ENCODE measurements at regions not wholly inside any gene's neighbourhood (a gene's known extent, or its start where the extent isn't known, plus 50 kb on each side); places are given as distances from the start of the nearest gene placed in this dataset.
"Not testable (repeated sequence)": the region's sequence is repeated elsewhere in the genome, so short reads cannot be mapped to it uniquely, and the experiment has no call there.

DNA sequence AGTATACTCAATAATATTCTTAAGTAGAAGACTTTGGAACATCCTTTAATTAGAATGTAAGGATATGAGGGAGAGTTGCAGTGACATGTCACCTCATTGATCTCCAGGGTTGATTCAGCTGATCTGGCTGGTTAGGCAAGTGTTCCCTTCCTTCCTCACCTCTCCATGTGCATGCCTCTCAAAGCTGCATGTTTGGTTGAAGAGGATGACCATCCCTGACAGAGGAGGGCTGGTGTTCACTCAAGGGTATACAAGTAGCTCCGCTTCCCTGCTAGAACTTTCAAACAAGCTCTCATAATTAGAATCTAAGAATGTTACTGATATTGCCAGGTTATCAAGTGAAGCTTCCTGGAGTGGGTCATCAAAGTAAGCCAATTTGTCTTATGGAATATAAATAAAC lies 341.1 kb upstream of the FLRT2 start:
- Histone ChIP-seq H3K4me3 (replicated peaks; ENCODE audit: insufficient read depth, low read length) (no peak overlapping the region), H3K27me3 (ENCODE audit: insufficient read depth, poor library complexity, severe bottlenecking) (no peaks in the 10 kb centered on the region), H3K27ac (replicated peaks) (no peak overlapping the region)
- no peak for TF ChIP-seq GABPA (IDR thresholded peaks at IDR 0.05; ENCODE audit: low read depth)
- TF ChIP-seq POLR2AphosphoS5 (IDR thresholded peaks at IDR 0.05; ENCODE audit: low read depth) = no peak
- no peak for TF ChIP-seq SPI1 (IDR thresholded peaks at IDR 0.05; ENCODE audit: borderline replicate concordance, low read depth)
- TF ChIP-seq, protein P1, sequence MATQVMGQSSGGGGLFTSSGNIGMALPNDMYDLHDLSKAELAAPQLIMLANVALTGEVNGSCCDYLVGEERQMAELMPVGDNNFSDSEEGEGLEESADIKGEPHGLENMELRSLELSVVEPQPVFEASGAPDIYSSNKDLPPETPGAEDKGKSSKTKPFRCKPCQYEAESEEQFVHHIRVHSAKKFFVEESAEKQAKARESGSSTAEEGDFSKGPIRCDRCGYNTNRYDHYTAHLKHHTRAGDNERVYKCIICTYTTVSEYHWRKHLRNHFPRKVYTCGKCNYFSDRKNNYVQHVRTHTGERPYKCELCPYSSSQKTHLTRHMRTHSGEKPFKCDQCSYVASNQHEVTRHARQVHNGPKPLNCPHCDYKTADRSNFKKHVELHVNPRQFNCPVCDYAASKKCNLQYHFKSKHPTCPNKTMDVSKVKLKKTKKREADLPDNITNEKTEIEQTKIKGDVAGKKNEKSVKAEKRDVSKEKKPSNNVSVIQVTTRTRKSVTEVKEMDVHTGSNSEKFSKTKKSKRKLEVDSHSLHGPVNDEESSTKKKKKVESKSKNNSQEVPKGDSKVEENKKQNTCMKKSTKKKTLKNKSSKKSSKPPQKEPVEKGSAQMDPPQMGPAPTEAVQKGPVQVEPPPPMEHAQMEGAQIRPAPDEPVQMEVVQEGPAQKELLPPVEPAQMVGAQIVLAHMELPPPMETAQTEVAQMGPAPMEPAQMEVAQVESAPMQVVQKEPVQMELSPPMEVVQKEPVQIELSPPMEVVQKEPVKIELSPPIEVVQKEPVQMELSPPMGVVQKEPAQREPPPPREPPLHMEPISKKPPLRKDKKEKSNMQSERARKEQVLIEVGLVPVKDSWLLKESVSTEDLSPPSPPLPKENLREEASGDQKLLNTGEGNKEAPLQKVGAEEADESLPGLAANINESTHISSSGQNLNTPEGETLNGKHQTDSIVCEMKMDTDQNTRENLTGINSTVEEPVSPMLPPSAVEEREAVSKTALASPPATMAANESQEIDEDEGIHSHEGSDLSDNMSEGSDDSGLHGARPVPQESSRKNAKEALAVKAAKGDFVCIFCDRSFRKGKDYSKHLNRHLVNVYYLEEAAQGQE (IDR thresholded peaks at IDR 0.05; ENCODE audit: insufficient replicate concordance, low read depth) = no peak
- DNase-seq (ENCODE audit: low read depth in 1 of 2, low spot score in 1 of 2) = no peak

DNA sequence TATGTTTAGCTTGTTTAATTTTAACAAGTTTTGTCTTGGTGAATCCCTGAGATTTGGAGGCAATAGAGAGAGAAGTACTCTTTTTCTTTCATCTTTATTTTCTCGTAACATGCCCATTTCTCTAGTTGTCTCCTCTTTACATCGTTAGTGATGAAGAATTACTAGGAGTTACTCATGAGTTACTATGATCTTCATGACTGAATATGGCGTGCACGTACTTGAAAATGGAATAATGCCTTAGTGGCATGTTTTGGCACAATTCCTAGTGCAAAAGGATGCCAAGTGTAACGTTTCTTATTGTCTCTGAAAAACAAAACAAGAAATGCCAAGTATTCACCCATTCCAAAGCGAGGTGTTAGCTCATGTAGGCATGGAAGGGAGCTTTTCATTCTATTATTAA lies 340.7 kb upstream of the FLRT2 start:
- not testable (repeated sequence) for DNase-seq (ENCODE audit: low read depth in 1 of 2, low spot score in 1 of 2); H3K4me3 ChIP-seq (replicated peaks; ENCODE audit: insufficient read depth, low read length); H3K27ac ChIP-seq (replicated peaks); H3K27me3 ChIP-seq (ENCODE audit: insufficient read depth, poor library complexity, severe bottlenecking)

DNA sequence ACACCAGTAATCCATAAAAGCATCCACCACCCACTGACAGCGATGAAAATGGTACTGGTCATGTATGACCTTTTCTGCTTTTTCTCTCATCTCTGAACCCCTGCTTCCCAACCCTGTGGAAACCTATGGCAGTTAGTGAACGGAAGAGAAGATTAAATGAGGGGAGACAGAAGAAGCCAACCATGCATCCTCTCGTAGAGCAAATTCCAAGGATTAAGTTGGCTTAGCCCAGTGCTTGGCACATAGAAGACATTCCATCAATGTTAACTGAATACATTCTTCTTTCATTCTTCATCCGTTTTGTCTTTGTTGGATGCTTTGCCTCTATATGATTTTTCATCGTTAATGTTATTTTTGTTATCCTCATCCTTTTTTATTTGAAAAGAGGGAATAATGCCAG lies 339.7 kb upstream of the FLRT2 start:
- no peak for DNase-seq (ENCODE audit: low read depth in 1 of 2, low spot score in 1 of 2)
- H3K4me3 ChIP-seq (replicated peaks; ENCODE audit: insufficient read depth, low read length) = no peak overlapping the region
- no peak overlapping the region for H3K27ac ChIP-seq (replicated peaks)
- TF ChIP-seq POLR2AphosphoS5 (IDR thresholded peaks at IDR 0.05; ENCODE audit: low read depth) = no peak
- TF ChIP-seq, protein P1 (IDR thresholded peaks at IDR 0.05; ENCODE audit: insufficient replicate concordance, low read depth) = no peak
- TF ChIP-seq, protein P2, sequence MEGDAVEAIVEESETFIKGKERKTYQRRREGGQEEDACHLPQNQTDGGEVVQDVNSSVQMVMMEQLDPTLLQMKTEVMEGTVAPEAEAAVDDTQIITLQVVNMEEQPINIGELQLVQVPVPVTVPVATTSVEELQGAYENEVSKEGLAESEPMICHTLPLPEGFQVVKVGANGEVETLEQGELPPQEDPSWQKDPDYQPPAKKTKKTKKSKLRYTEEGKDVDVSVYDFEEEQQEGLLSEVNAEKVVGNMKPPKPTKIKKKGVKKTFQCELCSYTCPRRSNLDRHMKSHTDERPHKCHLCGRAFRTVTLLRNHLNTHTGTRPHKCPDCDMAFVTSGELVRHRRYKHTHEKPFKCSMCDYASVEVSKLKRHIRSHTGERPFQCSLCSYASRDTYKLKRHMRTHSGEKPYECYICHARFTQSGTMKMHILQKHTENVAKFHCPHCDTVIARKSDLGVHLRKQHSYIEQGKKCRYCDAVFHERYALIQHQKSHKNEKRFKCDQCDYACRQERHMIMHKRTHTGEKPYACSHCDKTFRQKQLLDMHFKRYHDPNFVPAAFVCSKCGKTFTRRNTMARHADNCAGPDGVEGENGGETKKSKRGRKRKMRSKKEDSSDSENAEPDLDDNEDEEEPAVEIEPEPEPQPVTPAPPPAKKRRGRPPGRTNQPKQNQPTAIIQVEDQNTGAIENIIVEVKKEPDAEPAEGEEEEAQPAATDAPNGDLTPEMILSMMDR (IDR thresholded peaks at IDR 0.05; ENCODE audit: insufficient read depth, low read length) = no peak
- no peak for TF ChIP-seq GABPA (IDR thresholded peaks at IDR 0.05; ENCODE audit: low read depth)
- TF ChIP-seq SPI1 (IDR thresholded peaks at IDR 0.05; ENCODE audit: borderline replicate concordance, low read depth) = no peak
- no peaks in the 10 kb centered on the region for H3K27me3 ChIP-seq (ENCODE audit: insufficient read depth, poor library complexity, severe bottlenecking)

DNA sequence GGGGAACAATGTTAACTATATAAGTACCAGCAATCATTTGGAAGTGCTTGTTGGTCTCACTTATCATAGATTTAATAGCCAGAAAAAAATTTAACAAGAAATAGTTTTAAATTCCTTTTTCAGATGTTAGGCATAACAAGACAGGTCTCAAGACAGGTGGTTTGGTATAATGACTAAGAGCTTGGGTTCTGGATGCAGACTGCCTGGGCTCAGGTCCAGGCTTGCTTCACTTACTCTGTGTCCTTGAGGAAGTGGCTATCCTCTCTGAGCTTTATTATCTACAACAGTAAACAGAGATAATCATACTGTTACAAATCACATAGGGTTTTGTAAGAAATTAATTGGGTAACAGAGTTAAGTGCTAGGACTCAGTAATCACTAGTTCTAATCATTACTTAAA lies 338.0 kb upstream of the FLRT2 start:
- TF ChIP-seq POLR2AphosphoS5 (IDR thresholded peaks at IDR 0.05; ENCODE audit: low read depth) = no peak
- TF ChIP-seq GABPA (IDR thresholded peaks at IDR 0.05; ENCODE audit: low read depth) = no peak
- TF ChIP-seq, protein P2 (IDR thresholded peaks at IDR 0.05; ENCODE audit: insufficient read depth, low read length) = no peak
- TF ChIP-seq, protein P1 (IDR thresholded peaks at IDR 0.05; ENCODE audit: insufficient replicate concordance, low read depth) = no peak
- no peak for TF ChIP-seq SPI1 (IDR thresholded peaks at IDR 0.05; ENCODE audit: borderline replicate concordance, low read depth)
- H3K4me3 ChIP-seq (replicated peaks; ENCODE audit: insufficient read depth, low read length) = no peak overlapping the region
- no peak for DNase-seq (ENCODE audit: low read depth in 1 of 2, low spot score in 1 of 2)
- H3K27me3 ChIP-seq (ENCODE audit: insufficient read depth, poor library complexity, severe bottlenecking) = no peaks in the 10 kb centered on the region
- no peak overlapping the region for H3K27ac ChIP-seq (replicated peaks)
